ENCODE measurements at regions not wholly inside any gene's neighbourhood (a gene's known extent, or its start where the extent isn't known, plus 50 kb on each side); places are given as distances from the start of the nearest gene placed in this dataset.

DNA sequence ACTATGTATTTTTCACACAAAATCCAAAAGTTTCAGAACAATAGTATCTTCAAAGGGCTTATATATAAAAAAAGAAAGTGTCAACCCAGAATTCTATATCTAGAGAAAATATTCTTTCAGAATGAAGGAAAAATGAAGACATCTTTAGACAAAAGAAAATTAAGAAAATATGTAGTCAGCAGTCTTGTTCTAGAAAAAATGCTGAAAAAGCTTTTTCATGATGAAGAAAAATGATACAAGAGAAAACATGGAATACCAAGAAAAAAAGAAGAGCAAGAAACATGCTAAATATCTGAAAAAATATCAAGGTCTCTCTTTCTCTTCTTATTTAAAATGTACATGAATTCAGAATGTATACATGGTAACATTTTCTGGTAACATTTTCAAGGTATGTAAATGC lies 816.8 kb upstream of the FAT3 start:
- no peaks in the 10 kb centered on the region for H3K9me3 ChIP-seq (ENCODE audit: low read depth)
- no peaks in the 10 kb centered on the region for H3K27me3 ChIP-seq
- H3K36me3 ChIP-seq (replicated peaks; ENCODE audit: insufficient read depth, low read depth): no peaks in the 10 kb centered on the region
- no peaks in the 10 kb centered on the region for H3K9me2 ChIP-seq (replicated peaks; ENCODE audit: insufficient read depth)
- no peak overlapping the region for H2AFZ ChIP-seq
- H3K27ac ChIP-seq: no peak overlapping the region
- no peak overlapping the region for H3K4me3 ChIP-seq
- TF ChIP-seq, protein P1, sequence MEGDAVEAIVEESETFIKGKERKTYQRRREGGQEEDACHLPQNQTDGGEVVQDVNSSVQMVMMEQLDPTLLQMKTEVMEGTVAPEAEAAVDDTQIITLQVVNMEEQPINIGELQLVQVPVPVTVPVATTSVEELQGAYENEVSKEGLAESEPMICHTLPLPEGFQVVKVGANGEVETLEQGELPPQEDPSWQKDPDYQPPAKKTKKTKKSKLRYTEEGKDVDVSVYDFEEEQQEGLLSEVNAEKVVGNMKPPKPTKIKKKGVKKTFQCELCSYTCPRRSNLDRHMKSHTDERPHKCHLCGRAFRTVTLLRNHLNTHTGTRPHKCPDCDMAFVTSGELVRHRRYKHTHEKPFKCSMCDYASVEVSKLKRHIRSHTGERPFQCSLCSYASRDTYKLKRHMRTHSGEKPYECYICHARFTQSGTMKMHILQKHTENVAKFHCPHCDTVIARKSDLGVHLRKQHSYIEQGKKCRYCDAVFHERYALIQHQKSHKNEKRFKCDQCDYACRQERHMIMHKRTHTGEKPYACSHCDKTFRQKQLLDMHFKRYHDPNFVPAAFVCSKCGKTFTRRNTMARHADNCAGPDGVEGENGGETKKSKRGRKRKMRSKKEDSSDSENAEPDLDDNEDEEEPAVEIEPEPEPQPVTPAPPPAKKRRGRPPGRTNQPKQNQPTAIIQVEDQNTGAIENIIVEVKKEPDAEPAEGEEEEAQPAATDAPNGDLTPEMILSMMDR (IDR thresholded peaks at IDR 0.05; ENCODE audit: poor library complexity): no peak
- TF ChIP-seq EZH2phosphoT487 (IDR thresholded peaks at IDR 0.05; ENCODE audit: low read depth, severe bottlenecking, unreplicated experiment) (no peak), EZH2 (IDR thresholded peaks at IDR 0.05; ENCODE audit: borderline replicate concordance) (no peak)
- H3K4me1 ChIP-seq (ENCODE audit: insufficient read depth): no peaks in the 10 kb centered on the region
- no peaks in the 10 kb centered on the region for H4K20me1 ChIP-seq (ENCODE audit: insufficient read depth, poor library complexity, severe bottlenecking)
- no peak for DNase-seq (ENCODE audit: low spot score)
- H3K79me2 ChIP-seq: no peaks in the 10 kb centered on the region
- H3K4me2 ChIP-seq: no peak overlapping the region

DNA sequence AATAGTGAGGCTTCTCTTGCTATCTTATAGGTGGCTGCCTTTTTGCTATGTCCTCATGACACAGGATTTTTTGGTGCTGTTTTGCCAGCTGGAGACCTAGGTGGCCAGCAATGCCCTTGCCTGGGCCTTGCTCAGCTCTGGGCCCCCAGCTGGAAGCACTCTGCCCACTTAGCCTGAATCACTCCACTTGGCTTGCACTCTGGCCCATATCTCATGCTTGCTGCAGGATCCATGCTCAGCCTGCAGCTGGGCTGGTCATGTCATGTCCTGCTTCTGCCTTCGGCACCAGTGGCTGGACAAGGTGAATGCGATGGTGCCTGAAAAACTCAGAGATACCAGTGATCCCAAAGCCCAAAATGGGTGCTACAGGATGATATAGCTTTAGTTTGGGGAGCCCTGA lies 818.6 kb upstream of the FAT3 start:
- WGBS (ENCODE audit: low lambda C conversion rate, missing lambda C conversion rate): 97% methylated on average over 2 of the region's 2 CpGs
- Histone ChIP-seq H2AFZ (no peak overlapping the region), H3K4me3 (no peak overlapping the region), H3K27ac (no peak overlapping the region), H3K4me1 (ENCODE audit: insufficient read depth) (no peaks in the 10 kb centered on the region), H3K9me3 (ENCODE audit: low read depth) (no peaks in the 10 kb centered on the region), H3K4me2 (no peak overlapping the region), H3K27me3 (no peaks in the 10 kb centered on the region), H3K79me2 (no peaks in the 10 kb centered on the region), H3K9me2 (replicated peaks; ENCODE audit: insufficient read depth) (no peaks in the 10 kb centered on the region), H3K36me3 (replicated peaks; ENCODE audit: insufficient read depth, low read depth) (no peaks in the 10 kb centered on the region), H4K20me1 (ENCODE audit: insufficient read depth, poor library complexity, severe bottlenecking) (no peaks in the 10 kb centered on the region)
- DNase-seq (ENCODE audit: low spot score): no peak
- TF ChIP-seq EZH2phosphoT487 (IDR thresholded peaks at IDR 0.05; ENCODE audit: low read depth, severe bottlenecking, unreplicated experiment) (no peak), EZH2 (IDR thresholded peaks at IDR 0.05; ENCODE audit: borderline replicate concordance) (no peak)
- TF ChIP-seq, protein P1 (IDR thresholded peaks at IDR 0.05; ENCODE audit: poor library complexity): no peak

DNA sequence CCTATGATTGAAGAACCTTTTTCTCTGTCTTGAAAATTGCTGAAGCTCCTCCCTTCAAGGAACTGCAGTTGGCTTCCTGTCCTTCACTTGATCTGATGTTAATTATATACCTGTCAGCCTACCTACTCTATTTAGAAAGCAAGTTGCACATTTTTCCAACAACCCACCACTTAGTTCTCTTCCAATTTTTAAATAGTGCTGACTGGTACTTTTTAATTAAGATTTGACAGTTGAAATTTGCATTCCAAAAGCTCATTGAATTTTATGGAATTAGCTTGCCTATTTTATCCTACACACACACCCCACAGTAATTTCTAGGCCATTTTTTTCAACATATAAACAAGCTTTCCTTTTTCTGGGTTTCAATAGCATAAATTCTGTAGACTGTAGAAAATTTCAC lies 820.3 kb upstream of the FAT3 start:
- Histone ChIP-seq H3K9me3 (ENCODE audit: low read depth) (no peaks in the 10 kb centered on the region), H3K27ac (no peak overlapping the region), H3K27me3 (no peaks in the 10 kb centered on the region), H3K9me2 (replicated peaks; ENCODE audit: insufficient read depth) (no peaks in the 10 kb centered on the region), H3K4me1 (ENCODE audit: insufficient read depth) (no peaks in the 10 kb centered on the region), H3K4me3 (no peak overlapping the region), H3K4me2 (no peak overlapping the region), H2AFZ (no peak overlapping the region), H4K20me1 (ENCODE audit: insufficient read depth, poor library complexity, severe bottlenecking) (no peaks in the 10 kb centered on the region), H3K79me2 (no peaks in the 10 kb centered on the region), H3K36me3 (replicated peaks; ENCODE audit: insufficient read depth, low read depth) (no peaks in the 10 kb centered on the region)
- DNase-seq (ENCODE audit: low spot score): no peak
- TF ChIP-seq EZH2phosphoT487 (IDR thresholded peaks at IDR 0.05; ENCODE audit: low read depth, severe bottlenecking, unreplicated experiment) (no peak), EZH2 (IDR thresholded peaks at IDR 0.05; ENCODE audit: borderline replicate concordance) (no peak)
- TF ChIP-seq, protein P1 (IDR thresholded peaks at IDR 0.05; ENCODE audit: poor library complexity): no peak

DNA sequence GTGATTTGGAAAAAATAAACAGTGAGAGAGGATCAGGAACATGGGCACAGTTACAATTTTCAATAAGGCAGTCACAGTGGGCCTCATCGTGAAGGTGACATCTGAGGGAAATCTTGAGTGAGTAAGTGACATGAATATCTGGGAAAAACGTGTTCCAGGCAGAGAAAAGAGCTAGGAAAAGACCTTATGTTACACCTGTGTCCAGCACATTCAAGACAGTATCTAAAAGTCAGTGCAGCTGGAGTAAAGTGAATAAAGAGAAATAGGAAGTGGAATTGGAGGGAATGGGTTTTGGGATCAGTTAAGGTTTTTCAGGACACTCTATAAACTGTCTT lies 827.5 kb upstream of the FAT3 start:
- Histone ChIP-seq H3K4me2 (peak overlapping the region; percentile 42), H3K4me1 (ENCODE audit: insufficient read depth) (no peaks in the 10 kb centered on the region), H3K27ac (peak overlapping the region; percentile 70), H3K36me3 (replicated peaks; ENCODE audit: insufficient read depth, low read depth) (no peaks in the 10 kb centered on the region), H3K4me3 (no peak overlapping the region), H3K27me3 (no peaks in the 10 kb centered on the region), H3K9me2 (replicated peaks; ENCODE audit: insufficient read depth) (no peaks in the 10 kb centered on the region), H2AFZ (no peak overlapping the region), H3K79me2 (no peaks in the 10 kb centered on the region), H3K9me3 (ENCODE audit: low read depth) (no peaks in the 10 kb centered on the region), H4K20me1 (ENCODE audit: insufficient read depth, poor library complexity, severe bottlenecking) (no peaks in the 10 kb centered on the region)
- DNase-seq (ENCODE audit: low spot score): no peak
- no peak for TF ChIP-seq EZH2 (IDR thresholded peaks at IDR 0.05; ENCODE audit: borderline replicate concordance)
- TF ChIP-seq, protein P1 (IDR thresholded peaks at IDR 0.05; ENCODE audit: poor library complexity): no peak
- no peak for TF ChIP-seq EZH2phosphoT487 (IDR thresholded peaks at IDR 0.05; ENCODE audit: low read depth, severe bottlenecking, unreplicated experiment)
- 56% methylated on average over 2 of the region's 2 CpGs for WGBS (ENCODE audit: low lambda C conversion rate, missing lambda C conversion rate)

All from hepatocyte (in vitro differentiated cells).